Body of pancreas (tissue), 4 donors: ENCODE measurements at regions not wholly inside any gene's neighbourhood (a gene's known extent, or its start where the extent isn't known, plus 50 kb on each side); places are given as distances from the start of the nearest gene placed in this dataset.

Source experiments
- CTCF ChIP-seq, 7 experiments: fragments of 450-650 bp in 4 of 7; fragments of 200-600 bp in 3 of 7; sonication (generic) in 3 of 7; IDR thresholded peaks; one replicate each; pipeline ENCODE4 v1.5.1; 2016 to 2019; ENCODE audit warnings: antibody characterized with exemption in 7 of 7
- POLR2A ChIP-seq, 3 donors: fragments of 450-650 bp; IDR thresholded peaks; one replicate each; pipeline ENCODE4 v1.6.1; 2016; ENCODE audit warnings: antibody characterized with exemption in 3 of 3, mild to moderate bottlenecking in 2 of 3

- no peak for TF ChIP-seq CTCF (IDR thresholded peaks at IDR 0.05)
- no peak for TF ChIP-seq POLR2A (IDR thresholded peaks at IDR 0.05)
Measured at GRCh38 chr3:110577854-110578253, 493.8 kb upstream of the NECTIN3 start.
